ENCODE measurements at regions not wholly inside any gene's neighbourhood (a gene's known extent, or its start where the extent isn't known, plus 50 kb on each side); places are given as distances from the start of the nearest gene placed in this dataset.
"Not testable (repeated sequence)": the region's sequence is repeated elsewhere in the genome, so short reads cannot be mapped to it uniquely, and the experiment has no call there.

DNA sequence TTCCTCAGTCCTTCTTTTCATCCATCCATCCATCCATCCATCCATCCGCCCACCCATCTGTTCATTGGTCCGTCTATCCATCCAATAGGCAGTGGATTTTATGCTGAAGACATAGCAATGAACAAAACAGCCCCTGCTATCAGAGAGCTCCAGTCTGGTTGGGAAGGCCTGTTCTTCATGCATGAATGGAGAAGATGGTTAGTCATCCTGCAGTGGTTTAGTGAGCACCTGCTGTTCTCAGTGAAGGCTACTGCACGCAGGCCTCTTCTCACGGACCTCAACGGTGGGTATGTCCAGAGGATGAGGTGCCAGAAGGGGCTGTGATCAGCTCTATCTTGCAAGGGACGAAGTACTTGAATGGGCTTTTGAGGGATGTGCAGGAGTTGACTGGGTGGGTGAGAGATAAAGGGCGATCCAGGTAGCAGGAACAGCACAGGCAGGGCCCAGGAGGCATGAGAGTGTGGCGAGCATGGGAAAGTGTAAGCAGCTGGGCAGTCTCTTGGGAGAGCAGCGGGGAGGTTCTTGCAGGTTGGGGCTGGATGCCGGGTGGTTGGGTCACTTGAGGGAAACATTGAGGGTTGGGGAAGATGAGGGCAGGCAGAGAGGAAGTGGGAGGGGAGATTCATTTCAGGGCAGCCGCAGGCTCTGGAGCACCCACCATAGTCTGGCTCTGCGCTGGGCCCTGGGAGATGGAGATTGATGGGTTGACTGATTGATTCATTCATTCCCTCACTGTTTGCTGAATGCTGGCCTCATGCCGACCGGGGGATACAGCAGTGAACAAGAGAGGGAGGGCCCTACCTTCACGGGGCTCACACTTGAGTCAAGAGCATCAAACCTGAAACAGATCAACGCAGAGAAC is 115.0 kb upstream of the CIBAR2 start:
- Histone ChIP-seq H3K4me3 (ENCODE audit: low read length) (no peak overlapping the region), H3K9me3 (ENCODE audit: control insufficient read depth, low read depth, low read length) (peaks cover 2% of the 10 kb centered on the region), H3K36me3 (ENCODE audit: control insufficient read depth, insufficient read depth, low read length) (peaks cover 2% of the 10 kb centered on the region), H3K4me1 (ENCODE audit: control insufficient read depth, insufficient read depth, low read length) (peaks cover 14% of the 10 kb centered on the region), H3K27ac (ENCODE audit: low read length) (no peak overlapping the region), H3K27me3 (ENCODE audit: control insufficient read depth, insufficient read depth, low read length) (no peaks in the 10 kb centered on the region)
- DNase-seq: no peak
- 90% methylated on average over 2 of the region's 16 CpGs for WGBS (ENCODE audit: insufficient coverage, low lambda C conversion rate)

DNA sequence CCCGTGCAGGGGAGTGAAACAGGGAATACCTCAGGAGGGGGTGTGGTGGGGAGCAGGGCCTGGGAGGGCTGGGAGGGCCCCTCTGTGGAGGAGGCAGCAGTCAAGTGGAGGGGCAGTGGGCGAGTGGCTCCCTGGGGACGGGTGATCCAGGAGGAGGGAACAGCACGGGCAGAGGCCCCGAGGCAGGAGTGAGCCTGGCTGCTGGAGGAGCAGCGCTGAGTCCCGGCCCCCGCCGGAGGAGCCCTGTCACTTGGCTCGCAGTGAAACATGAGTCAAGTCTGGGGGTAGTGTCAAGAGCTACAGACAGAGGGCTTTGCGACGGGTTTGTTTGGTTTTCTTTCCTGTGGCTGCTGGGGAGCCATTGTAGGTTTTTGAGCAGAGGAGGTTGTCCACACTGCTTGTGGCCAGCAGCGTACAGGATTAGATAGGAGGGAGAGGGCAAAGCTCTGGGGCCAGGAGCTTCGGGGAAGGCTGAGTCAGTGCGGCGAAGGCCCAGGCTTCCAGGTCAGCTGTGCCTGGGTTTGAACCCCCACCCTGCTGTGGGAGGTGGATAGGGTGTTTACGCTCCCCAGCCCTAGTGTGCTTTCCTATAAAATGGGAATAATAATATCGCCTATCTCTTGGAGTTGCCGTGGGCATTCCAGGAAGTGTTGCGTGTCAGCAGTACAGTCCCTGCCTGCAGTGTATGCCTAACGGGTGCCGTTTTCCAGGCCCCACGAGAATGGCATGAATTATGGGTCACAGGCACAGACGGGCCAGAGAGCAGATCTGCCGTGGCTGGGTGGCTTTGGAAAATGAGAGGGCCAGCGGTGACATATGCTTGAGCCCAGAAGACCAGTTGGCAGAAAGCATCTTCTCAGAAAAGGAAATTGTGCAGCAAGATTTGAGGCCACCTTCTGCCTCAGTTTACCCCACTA is 115.9 kb upstream of the CIBAR2 start:
- DNase-seq: no peak
- Histone ChIP-seq H3K27me3 (ENCODE audit: control insufficient read depth, insufficient read depth, low read length) (no peaks in the 10 kb centered on the region), H3K4me3 (ENCODE audit: low read length) (no peak overlapping the region), H3K36me3 (ENCODE audit: control insufficient read depth, insufficient read depth, low read length) (peaks cover 2% of the 10 kb centered on the region), H3K9me3 (ENCODE audit: control insufficient read depth, low read depth, low read length) (peaks cover 2% of the 10 kb centered on the region), H3K27ac (ENCODE audit: low read length) (no peak overlapping the region), H3K4me1 (ENCODE audit: control insufficient read depth, insufficient read depth, low read length) (peaks cover 15% of the 10 kb centered on the region)
- WGBS (ENCODE audit: insufficient coverage, low lambda C conversion rate): no CpG with 5 or more reads among the region's 26 CpGs

DNA sequence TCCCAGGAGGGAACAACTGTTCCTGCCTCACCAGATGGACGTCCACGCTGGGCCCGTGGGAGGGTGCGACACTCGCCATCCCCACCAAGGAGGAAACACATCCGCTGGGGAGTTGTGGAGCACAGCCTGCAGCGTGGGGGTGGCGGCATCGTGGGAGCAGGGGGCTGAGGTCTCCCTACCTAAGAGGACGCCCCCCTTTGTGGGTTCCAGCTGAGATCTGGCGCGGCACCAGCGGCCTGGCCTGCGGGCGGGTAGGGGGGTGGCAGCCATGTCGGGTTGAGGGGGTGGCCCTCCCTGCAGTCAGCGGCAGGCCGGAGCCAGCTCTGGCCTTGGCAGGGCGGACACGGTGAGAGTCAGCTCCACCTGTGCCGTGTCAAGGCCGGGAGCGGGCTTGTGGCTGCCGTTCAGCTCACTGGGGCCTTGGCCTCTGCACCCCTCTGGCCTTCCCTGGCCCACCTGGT is 116.7 kb upstream of the CIBAR2 start:
- Histone ChIP-seq H3K4me3 (ENCODE audit: low read length) (no peak overlapping the region), H3K9me3 (ENCODE audit: control insufficient read depth, low read depth, low read length) (peaks cover 2% of the 10 kb centered on the region), H3K36me3 (ENCODE audit: control insufficient read depth, insufficient read depth, low read length) (peaks cover 2% of the 10 kb centered on the region), H3K27me3 (ENCODE audit: control insufficient read depth, insufficient read depth, low read length) (no peaks in the 10 kb centered on the region), H3K27ac (ENCODE audit: low read length) (no peak overlapping the region), H3K4me1 (ENCODE audit: control insufficient read depth, insufficient read depth, low read length) (peaks cover 16% of the 10 kb centered on the region)
- DNase-seq: no peak
- WGBS (ENCODE audit: insufficient coverage, low lambda C conversion rate): no CpG with 5 or more reads among the region's 24 CpGs

DNA sequence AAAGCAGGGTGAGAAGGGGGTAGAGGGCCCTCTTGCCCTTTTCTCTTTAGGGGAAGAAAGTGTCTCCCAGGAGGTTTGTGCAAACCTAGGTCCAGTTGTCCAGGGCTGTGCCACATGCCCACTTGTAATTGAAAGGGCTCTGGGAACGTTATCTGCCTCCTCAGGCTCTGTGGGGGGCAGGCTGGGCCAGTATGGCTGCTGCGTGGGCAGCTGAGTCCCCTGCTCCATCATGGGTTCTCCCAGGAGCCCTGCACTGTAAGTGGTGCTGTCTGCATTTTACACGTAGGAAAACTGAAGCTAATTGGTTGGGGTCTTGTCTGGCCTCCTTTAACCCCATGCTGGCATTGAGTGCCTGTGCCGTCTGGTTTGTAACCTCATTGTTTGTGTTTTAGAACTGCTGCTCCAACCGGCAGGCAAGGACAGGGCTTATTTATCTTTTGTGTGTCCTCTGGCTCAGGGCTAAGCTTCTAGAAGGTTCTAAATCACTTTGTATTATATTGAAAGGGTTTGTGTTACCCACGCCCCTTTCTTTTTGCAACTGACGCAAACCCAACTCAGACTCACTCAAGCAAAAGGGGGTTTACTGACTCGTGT is 117.7 kb upstream of the CIBAR2 start:
- Histone ChIP-seq H3K4me1 (ENCODE audit: control insufficient read depth, insufficient read depth, low read length) (peaks cover 26% of the 10 kb centered on the region), H3K27ac (ENCODE audit: low read length) (no peak overlapping the region), H3K4me3 (ENCODE audit: low read length) (no peak overlapping the region), H3K9me3 (ENCODE audit: control insufficient read depth, low read depth, low read length) (peaks cover 2% of the 10 kb centered on the region), H3K36me3 (ENCODE audit: control insufficient read depth, insufficient read depth, low read length) (peaks cover 2% of the 10 kb centered on the region), H3K27me3 (ENCODE audit: control insufficient read depth, insufficient read depth, low read length) (no peaks in the 10 kb centered on the region)
- DNase-seq: no peak
- no CpG with 5 or more reads among the region's 8 CpGs for WGBS (ENCODE audit: insufficient coverage, low lambda C conversion rate)

DNA sequence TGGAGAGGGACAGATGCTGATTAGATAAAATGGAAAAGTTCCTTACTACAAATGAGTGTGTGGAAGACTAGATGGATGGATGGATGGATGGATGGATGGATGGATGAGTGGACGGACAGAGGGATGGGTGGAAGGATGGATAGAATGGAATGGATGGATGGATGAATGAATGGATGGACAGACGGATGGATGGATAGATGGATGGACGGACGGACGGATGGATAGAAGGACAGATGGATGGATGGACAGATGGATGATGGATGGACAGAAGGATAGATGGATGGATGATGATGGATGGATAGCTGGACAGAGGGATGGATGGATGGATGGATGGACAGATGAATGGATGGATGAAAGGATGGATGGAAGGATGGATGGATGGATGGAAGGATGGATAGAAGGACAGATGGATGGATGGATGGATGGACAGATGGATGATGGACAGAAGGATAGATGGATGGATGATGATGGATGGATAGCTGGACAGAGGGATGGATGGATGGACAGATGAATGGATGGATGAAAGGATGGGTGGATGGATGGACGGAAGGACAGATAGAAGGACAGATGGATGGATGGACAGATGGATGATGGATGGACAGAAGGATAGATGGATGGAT is 118.6 kb upstream of the CIBAR2 start:
- not testable (repeated sequence) for H3K4me3 ChIP-seq (ENCODE audit: low read length); H3K27me3 ChIP-seq (ENCODE audit: control insufficient read depth, insufficient read depth, low read length); H3K36me3 ChIP-seq (ENCODE audit: control insufficient read depth, insufficient read depth, low read length); DNase-seq; H3K9me3 ChIP-seq (ENCODE audit: control insufficient read depth, low read depth, low read length); H3K27ac ChIP-seq (ENCODE audit: low read length)
- WGBS (ENCODE audit: insufficient coverage, low lambda C conversion rate): 94% methylated on average over 6 of the region's 6 CpGs
- H3K4me1 ChIP-seq (ENCODE audit: control insufficient read depth, insufficient read depth, low read length): peaks cover 30% of the 10 kb centered on the region

DNA sequence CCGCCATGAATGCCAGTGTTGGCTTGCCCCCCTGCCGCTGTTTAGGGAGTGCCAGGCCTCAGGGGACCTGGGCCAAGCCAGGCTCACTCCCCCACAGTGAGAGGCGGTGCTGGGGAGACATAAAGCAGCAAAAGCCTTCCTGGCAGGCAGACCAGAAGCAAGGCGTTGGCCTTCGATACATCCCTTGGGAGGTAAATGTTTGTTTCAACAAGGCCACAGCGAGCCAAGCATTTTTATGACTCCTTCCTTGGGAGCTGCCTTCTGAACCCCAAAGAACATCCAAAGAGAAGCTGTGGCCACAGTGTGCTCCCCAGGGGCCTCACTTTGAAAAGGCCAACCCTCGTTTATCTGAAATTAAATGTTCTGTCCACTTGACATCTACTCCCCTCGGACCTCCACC is 119.7 kb upstream of the CIBAR2 start:
- no peaks in the 10 kb centered on the region for H3K27me3 ChIP-seq (ENCODE audit: control insufficient read depth, insufficient read depth, low read length)
- no peak for DNase-seq
- no peaks in the 10 kb centered on the region for H3K36me3 ChIP-seq (ENCODE audit: control insufficient read depth, insufficient read depth, low read length)
- no peak overlapping the region for H3K4me3 ChIP-seq (ENCODE audit: low read length)
- WGBS (ENCODE audit: insufficient coverage, low lambda C conversion rate): no CpG with 5 or more reads among the region's 8 CpGs
- H3K4me1 ChIP-seq (ENCODE audit: control insufficient read depth, insufficient read depth, low read length): peaks cover 38% of the 10 kb centered on the region
- H3K9me3 ChIP-seq (ENCODE audit: control insufficient read depth, low read depth, low read length): no peaks in the 10 kb centered on the region
- H3K27ac ChIP-seq (ENCODE audit: low read length): no peak overlapping the region

DNA sequence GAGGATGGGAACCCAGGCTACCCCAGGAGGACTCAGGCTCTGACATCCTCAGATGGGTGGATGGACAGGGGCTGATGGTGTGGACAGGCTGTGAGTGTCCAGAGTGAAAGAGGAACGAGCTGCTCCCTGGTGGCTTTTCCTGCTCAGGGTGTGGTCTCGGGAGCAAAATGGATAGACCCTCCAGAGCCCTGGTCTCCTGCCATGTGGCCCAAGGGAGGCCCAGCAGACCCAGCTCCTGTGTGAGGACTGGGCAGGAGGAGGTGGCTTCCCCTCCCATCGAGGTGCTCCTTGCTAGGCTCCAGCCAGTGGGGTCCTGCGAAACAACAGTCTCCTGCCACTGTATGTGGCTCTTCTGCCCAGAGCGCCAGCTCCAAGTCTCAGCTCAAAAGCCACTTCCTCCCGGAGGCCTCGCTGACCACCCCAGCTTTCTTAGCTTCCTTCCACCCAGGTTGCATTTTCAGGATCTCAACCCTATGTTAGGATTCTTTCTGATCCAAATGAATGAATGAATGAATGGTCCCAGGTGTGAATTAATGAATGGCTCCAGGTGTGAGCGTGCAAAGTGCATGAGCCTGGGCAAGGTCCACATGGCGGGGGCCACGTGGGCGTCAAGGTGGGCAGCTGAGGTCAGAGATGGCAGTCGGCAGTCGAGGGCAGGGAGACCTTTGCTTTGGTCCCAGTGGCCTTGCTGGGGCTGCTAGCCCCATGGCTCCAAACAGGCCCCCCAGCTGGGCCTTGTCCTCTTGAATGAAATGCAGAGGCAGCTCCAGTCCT is 120.3 kb upstream of the CIBAR2 start:
- H3K27me3 ChIP-seq (ENCODE audit: control insufficient read depth, insufficient read depth, low read length): no peaks in the 10 kb centered on the region
- DNase-seq: no peak
- no peaks in the 10 kb centered on the region for H3K9me3 ChIP-seq (ENCODE audit: control insufficient read depth, low read depth, low read length)
- no peaks in the 10 kb centered on the region for H3K36me3 ChIP-seq (ENCODE audit: control insufficient read depth, insufficient read depth, low read length)
- H3K4me1 ChIP-seq (ENCODE audit: control insufficient read depth, insufficient read depth, low read length): peaks cover 36% of the 10 kb centered on the region
- H3K4me3 ChIP-seq (ENCODE audit: low read length): no peak overlapping the region
- no CpG with 5 or more reads among the region's 13 CpGs for WGBS (ENCODE audit: insufficient coverage, low lambda C conversion rate)
- H3K27ac ChIP-seq (ENCODE audit: low read length): no peak overlapping the region

DNA sequence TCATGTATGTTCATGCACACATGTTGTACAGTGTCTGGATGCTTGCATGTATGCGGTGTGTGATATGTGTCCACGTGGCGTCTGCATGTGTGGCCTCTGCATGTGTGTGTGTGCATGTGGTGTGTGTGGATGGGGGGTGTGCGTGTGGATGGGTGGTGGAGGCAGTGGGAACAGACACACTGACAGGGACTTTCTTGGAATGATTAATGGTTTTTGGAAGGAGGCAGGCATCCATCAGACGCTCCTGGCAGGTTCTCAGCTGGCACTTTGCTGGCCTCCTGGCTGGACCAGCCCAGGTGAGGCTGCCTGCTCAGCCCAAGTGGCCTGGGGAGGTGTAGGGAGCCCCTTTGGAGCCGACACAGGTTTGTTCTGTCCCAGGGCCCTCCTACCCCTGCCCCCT is 121.2 kb upstream of the CIBAR2 start:
- H3K27ac ChIP-seq (ENCODE audit: low read length): no peak overlapping the region
- no peaks in the 10 kb centered on the region for H3K36me3 ChIP-seq (ENCODE audit: control insufficient read depth, insufficient read depth, low read length)
- H3K4me3 ChIP-seq (ENCODE audit: low read length): no peak overlapping the region
- H3K27me3 ChIP-seq (ENCODE audit: control insufficient read depth, insufficient read depth, low read length): no peaks in the 10 kb centered on the region
- H3K4me1 ChIP-seq (ENCODE audit: control insufficient read depth, insufficient read depth, low read length): peaks cover 34% of the 10 kb centered on the region
- no CpG with 5 or more reads among the region's 6 CpGs for WGBS (ENCODE audit: insufficient coverage, low lambda C conversion rate)
- DNase-seq: no peak
- H3K9me3 ChIP-seq (ENCODE audit: control insufficient read depth, low read depth, low read length): peaks cover 3% of the 10 kb centered on the region

DNA sequence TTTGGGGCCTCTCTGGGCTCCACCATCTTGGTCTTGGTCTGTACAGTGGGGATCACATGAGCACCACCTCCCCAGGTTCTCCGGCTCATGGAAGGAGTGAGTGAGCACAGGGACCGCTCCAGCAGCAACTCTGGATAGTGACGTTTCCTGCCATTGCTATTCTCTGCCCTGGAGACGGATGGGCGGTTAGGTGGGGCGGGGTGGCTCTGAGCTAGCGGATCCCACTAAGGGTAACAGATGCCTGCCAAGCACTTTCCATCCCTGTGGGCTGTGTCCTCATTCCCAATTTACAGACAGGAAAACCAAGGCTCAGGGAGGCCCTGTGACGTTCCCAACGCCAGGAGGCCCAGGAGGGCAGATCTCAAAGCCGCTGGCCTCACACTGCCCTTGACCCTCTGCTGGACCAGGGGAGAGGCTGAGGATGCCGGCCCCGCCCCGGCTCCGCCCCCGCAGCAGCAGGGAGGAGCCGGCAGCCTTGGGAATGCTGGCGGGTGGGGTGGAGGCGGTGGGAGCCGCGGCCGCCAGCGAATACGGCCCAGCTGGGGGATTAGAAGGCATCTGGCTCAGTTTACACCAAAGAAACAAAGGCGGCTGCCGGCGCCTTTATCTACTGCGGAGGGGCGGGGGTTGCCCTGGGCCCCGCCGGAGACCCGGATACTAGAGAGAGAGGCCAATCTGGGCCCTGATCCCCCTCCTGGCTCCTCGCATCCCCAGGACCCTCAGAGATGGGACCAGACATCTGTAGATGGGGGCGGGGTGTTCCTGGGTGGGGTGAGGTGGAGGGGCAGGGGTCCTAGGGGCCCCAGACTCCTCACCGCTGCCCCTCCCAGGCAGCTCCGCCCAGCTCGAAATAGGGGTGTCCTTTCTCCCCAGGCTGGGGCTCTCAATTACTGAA is 122.3 kb upstream of the CIBAR2 start:
- Histone ChIP-seq H3K9me3 (ENCODE audit: control insufficient read depth, low read depth, low read length) (peaks cover 3% of the 10 kb centered on the region), H3K4me1 (ENCODE audit: control insufficient read depth, insufficient read depth, low read length) (peaks cover 35% of the 10 kb centered on the region), H3K4me3 (ENCODE audit: low read length) (peak overlapping the region; percentile 25), H3K27ac (ENCODE audit: low read length) (peak overlapping the region; percentile 71), H3K36me3 (ENCODE audit: control insufficient read depth, insufficient read depth, low read length) (peaks cover 2% of the 10 kb centered on the region), H3K27me3 (ENCODE audit: control insufficient read depth, insufficient read depth, low read length) (no peaks in the 10 kb centered on the region)
- peak; percentile 62 to 72 for DNase-seq
- WGBS (ENCODE audit: insufficient coverage, low lambda C conversion rate): no CpG with 5 or more reads among the region's 36 CpGs
